Fibroblast of lung (primary cell): ENCODE measurements at regions not wholly inside any gene's neighbourhood (a gene's known extent, or its start where the extent isn't known, plus 50 kb on each side); places are given as distances from the start of the nearest gene placed in this dataset.

Experiments
- DNase-seq, 2 donors: peaks; one replicate each; pipeline versions ENCODE4 v3.0.0 to v3.0.0-alpha.2; 2010; ENCODE audit warnings: low read depth in 2 of 2
- H2AFZ ChIP-seq: 2 replicates; pipeline ENCODE4 v1.5.1; 2012; ENCODE audit warnings: low read length, control low read depth, inconsistent platforms
- H3K27ac ChIP-seq: 2 replicates; pipeline ENCODE4 v1.5.1; 2011; ENCODE audit warnings: low read length, control low read depth; ENCODE audit not compliant: insufficient read depth
- H3K27me3 ChIP-seq: 2 replicates; pipeline ENCODE4 v1.5.1; 2011; ENCODE audit warnings: mild to moderate bottlenecking, low read length; ENCODE audit not compliant: control insufficient read depth, insufficient read depth
- H3K36me3 ChIP-seq: 2 replicates; pipeline ENCODE4 v1.5.1; 2011; ENCODE audit warnings: low read length; ENCODE audit not compliant: control insufficient read depth, insufficient read depth
- H3K4me1 ChIP-seq: 2 replicates; pipeline ENCODE4 v1.5.1; 2011; ENCODE audit warnings: low read length; ENCODE audit not compliant: control insufficient read depth, insufficient read depth; ENCODE audit errors: extremely low read depth
- H3K4me2 ChIP-seq: 2 replicates; pipeline ENCODE4 v1.5.1; 2011; ENCODE audit warnings: low read length, control low read depth; ENCODE audit not compliant: insufficient read depth; ENCODE audit errors: extremely low read depth
- H3K4me3 ChIP-seq, 4 experiments: fragments of 200-600 bp in 1 of 4; sonication (generic) in 1 of 4; replicated peaks in 1 of 4; 2 replicates each; pipeline ENCODE4 v1.5.1; 2011 to 2016; ENCODE audit warnings: low read length in 4 of 4, low read depth in 3 of 4, mild to moderate bottlenecking in 3 of 4, control low read depth in 2 of 4, inconsistent platforms in 1 of 4, mixed read lengths in 1 of 4; ENCODE audit not compliant: insufficient read depth in 1 of 4; ENCODE audit errors: control extremely low read depth in 1 of 4
- H3K79me2 ChIP-seq: 2 replicates; pipeline ENCODE4 v1.5.1; 2012; ENCODE audit warnings: mild to moderate bottlenecking, low read length, inconsistent platforms; ENCODE audit not compliant: control insufficient read depth, insufficient read depth
- H3K9ac ChIP-seq: 2 replicates; pipeline ENCODE4 v1.5.1; 2011; ENCODE audit warnings: mild to moderate bottlenecking, low read length, control low read depth; ENCODE audit not compliant: insufficient read depth
- H3K9me3 ChIP-seq: 2 replicates; pipeline ENCODE4 v1.5.1; 2012; ENCODE audit warnings: low read depth, low read length; ENCODE audit not compliant: control insufficient read depth, insufficient read depth
- H4K20me1 ChIP-seq: 2 replicates; pipeline ENCODE4 v1.5.1; 2011; ENCODE audit warnings: low read length; ENCODE audit not compliant: control insufficient read depth, insufficient read depth; ENCODE audit errors: extremely low read depth
- CTCF ChIP-seq, 2 donors: IDR thresholded peaks in 1 of 2; conservative IDR thresholded peaks in 1 of 2; 1 replicate in 1 of 2; 2 replicates in 1 of 2; pipeline ENCODE4 v1.5.1; 2011 to 2012; ENCODE audit warnings: low read length in 2 of 2, control low read depth in 1 of 2, inconsistent platforms in 1 of 2, low read depth in 1 of 2, mild to moderate bottlenecking in 1 of 2
- EZH2 ChIP-seq: IDR thresholded peaks from 2 replicates; pipeline ENCODE4 v1.5.1; 2012; ENCODE audit warnings: low read length, control low read depth, mild to moderate bottlenecking; ENCODE audit errors: missing control alignments

GRCh38 chr1:170836141-170836540 lies 99.2 kb upstream of the MROH9 start:
- H3K27ac ChIP-seq: no peak overlapping the region
- no peak overlapping the region for H3K4me2 ChIP-seq
- no peaks in the 10 kb centered on the region for H3K9me3 ChIP-seq
- H3K9ac ChIP-seq: no peak overlapping the region
- H3K79me2 ChIP-seq: no peaks in the 10 kb centered on the region
- TF ChIP-seq EZH2 (no peak), CTCF (conservative IDR thresholded peaks at IDR 0.05 in 1 of 2, IDR thresholded peaks at IDR 0.05 in 1 of 2; ENCODE audit: low read depth in 1 of 2, low read length in 2 of 2) (no peak)
- peak; percentile 7 to 50 for DNase-seq
- no peaks in the 10 kb centered on the region for H4K20me1 ChIP-seq
- H3K4me3 ChIP-seq: no peak overlapping the region
- no peaks in the 10 kb centered on the region for H3K36me3 ChIP-seq
- no peaks in the 10 kb centered on the region for H3K27me3 ChIP-seq
- H2AFZ ChIP-seq: no peak overlapping the region
- no peaks in the 10 kb centered on the region for H3K4me1 ChIP-seq

- Histone ChIP-seq H3K27ac (no peak overlapping the region), H3K9me3 (no peaks in the 10 kb centered on the region), H3K4me3 (no peak overlapping the region), H3K27me3 (no peaks in the 10 kb centered on the region), H3K79me2 (no peaks in the 10 kb centered on the region), H3K4me1 (no peaks in the 10 kb centered on the region), H3K9ac (no peak overlapping the region), H4K20me1 (no peaks in the 10 kb centered on the region), H2AFZ (no peak overlapping the region), H3K4me2 (no peak overlapping the region), H3K36me3 (no peaks in the 10 kb centered on the region)
- TF ChIP-seq EZH2 (no peak), CTCF (conservative IDR thresholded peaks at IDR 0.05 in 1 of 2, IDR thresholded peaks at IDR 0.05 in 1 of 2; ENCODE audit: low read depth in 1 of 2, low read length in 2 of 2) (no peak)
- DNase-seq: no peak
Observed at GRCh38 chr1:170840371-170840770, 95.0 kb upstream of the MROH9 start.

GRCh38 chr1:170853302-170853701 lies 82.0 kb upstream of the MROH9 start:
- TF ChIP-seq CTCF (conservative IDR thresholded peaks at IDR 0.05 in 1 of 2, IDR thresholded peaks at IDR 0.05 in 1 of 2; ENCODE audit: low read depth in 1 of 2, low read length in 2 of 2) (no peak), EZH2 (no peak)
- no peaks in the 10 kb centered on the region for H3K4me1 ChIP-seq
- H2AFZ ChIP-seq: no peak overlapping the region
- H3K4me2 ChIP-seq: no peak overlapping the region
- H3K4me3 ChIP-seq: no peak overlapping the region
- no peaks in the 10 kb centered on the region for H3K27me3 ChIP-seq
- DNase-seq: no peak
- H3K9me3 ChIP-seq: no peaks in the 10 kb centered on the region
- no peaks in the 10 kb centered on the region for H4K20me1 ChIP-seq
- no peak overlapping the region for H3K27ac ChIP-seq
- H3K36me3 ChIP-seq: no peaks in the 10 kb centered on the region
- H3K79me2 ChIP-seq: no peaks in the 10 kb centered on the region
- no peak overlapping the region for H3K9ac ChIP-seq
